ENCODE measurements at regions not wholly inside any gene's neighbourhood (a gene's known extent, or its start where the extent isn't known, plus 50 kb on each side); places are given as distances from the start of the nearest gene placed in this dataset.
"Not testable (repeated sequence)": the region's sequence is repeated elsewhere in the genome, so short reads cannot be mapped to it uniquely, and the experiment has no call there.

- Mint-ChIP-seq H3K4me3 (no peak overlapping the region), H3K27me3 (ENCODE audit: low read depth) (peaks cover 11% of the 10 kb centered on the region), H3K36me3 (ENCODE audit: low read depth) (no peaks in the 10 kb centered on the region), H3K4me1 (ENCODE audit: low read depth) (no peaks in the 10 kb centered on the region), H3K9me3 (no peaks in the 10 kb centered on the region), H3K27ac (no peak overlapping the region)
- DNase-seq, result no peak
- CTCF ChIA-PET, result interaction anchor here (0.6 kb wide), 1 partner anchor 29 kb away, joined by 3 read pairs; no protein-coding TSS in a partner anchor
- intact Hi-C loops (cut with micrococcal nuclease), result no loop called here
Observed at GRCh38 chr18:51248685-51249084, 51.2 kb upstream of the MEX3C start.

DNA sequence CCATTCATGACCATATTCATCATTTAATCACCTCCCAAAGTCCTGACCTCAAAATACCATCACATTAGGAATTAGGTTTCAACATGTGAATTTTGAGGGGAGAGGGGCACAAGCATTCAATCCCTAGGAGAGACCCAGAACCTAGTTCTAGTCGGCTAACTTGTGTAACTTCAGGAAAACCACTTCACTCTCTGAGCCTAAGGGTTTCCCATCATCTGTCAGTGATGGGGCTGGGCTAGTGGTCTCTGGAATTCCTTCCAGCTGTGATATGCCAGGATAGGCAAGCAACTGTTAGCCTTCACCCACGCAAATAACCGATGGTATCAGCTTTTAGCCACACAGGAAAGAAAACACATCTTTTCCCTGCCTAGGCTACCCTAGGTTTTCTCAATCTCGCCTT, 52.5 kb upstream of the MEX3C start:
- CTCF ChIA-PET, result interaction anchor here (0.8 to 1.4 kb wide), 2 partner anchors 14 to 28 kb away, joined by 3 to 4 read pairs; no protein-coding TSS in a partner anchor
- intact Hi-C loops (cut with micrococcal nuclease), result no loop called here
- Mint-ChIP-seq H3K27ac (no peak overlapping the region), H3K9me3 (no peaks in the 10 kb centered on the region), H3K27me3 (ENCODE audit: low read depth) (peaks cover 11% of the 10 kb centered on the region), H3K4me3 (no peak overlapping the region), H3K36me3 (ENCODE audit: low read depth) (no peaks in the 10 kb centered on the region), H3K4me1 (ENCODE audit: low read depth) (no peaks in the 10 kb centered on the region)
- DNase-seq, result no peak

GRCh38 chr18:51250458-51251024, 53.1 kb upstream of the MEX3C start:
- H3K9me3 Mint-ChIP-seq, result no peaks in the 10 kb centered on the region

DNA sequence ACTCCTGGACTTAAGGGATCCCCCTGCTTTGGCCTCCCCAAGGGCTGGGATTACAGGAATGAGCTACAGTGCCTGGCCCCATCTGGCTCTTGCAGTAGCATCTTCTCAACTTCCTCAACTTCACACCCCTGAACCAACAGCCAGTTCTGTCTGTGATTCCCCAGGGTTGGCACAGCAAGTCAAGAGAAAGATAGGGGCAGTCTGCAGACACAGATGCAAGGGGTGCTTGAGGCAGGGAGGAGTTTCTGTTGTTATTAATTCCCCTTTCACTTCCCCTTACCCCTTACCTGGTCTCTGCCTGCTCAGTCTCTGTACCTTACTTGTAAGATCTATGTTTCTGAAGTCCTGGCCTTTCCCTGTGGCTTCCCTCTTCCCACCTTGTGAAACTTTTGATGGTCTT, 54.1 kb upstream of the MEX3C start:
- intact Hi-C loops (cut with micrococcal nuclease), result no loop called here
- peaks cover 11% of the 10 kb centered on the region for H3K27me3 Mint-ChIP-seq (ENCODE audit: low read depth)
- H3K4me1 Mint-ChIP-seq (ENCODE audit: low read depth), result no peaks in the 10 kb centered on the region
- H3K27ac Mint-ChIP-seq, result no peak overlapping the region
- CTCF ChIA-PET, result interaction anchor here (1.3 to 1.4 kb wide), 2 partner anchors 21 to 26 kb away, joined by 3 to 4 read pairs; no protein-coding TSS in a partner anchor
- no peak for DNase-seq
- no peaks in the 10 kb centered on the region for H3K9me3 Mint-ChIP-seq
- H3K4me3 Mint-ChIP-seq, result no peak overlapping the region
- no peaks in the 10 kb centered on the region for H3K36me3 Mint-ChIP-seq (ENCODE audit: low read depth)

More at GRCh38 chr18:51250458-51251024, 53.1 kb upstream of the MEX3C start:
- Mint-ChIP-seq H3K36me3 (ENCODE audit: low read depth) (no peaks in the 10 kb centered on the region), H3K27me3 (ENCODE audit: low read depth) (peaks cover 11% of the 10 kb centered on the region), H3K27ac (no peak overlapping the region), H3K4me1 (ENCODE audit: low read depth) (no peaks in the 10 kb centered on the region), H3K4me3 (no peak overlapping the region)
- intact Hi-C loops (cut with micrococcal nuclease), result no loop called here
- DNase-seq, result no peak
- CTCF ChIA-PET, result interaction anchor here (0.7 to 1.4 kb wide), 3 partner anchors 15 to 29 kb away, joined by 3 to 4 read pairs (median 3); no protein-coding TSS in a partner anchor

- Mint-ChIP-seq H3K36me3 (ENCODE audit: low read depth) (no peaks in the 10 kb centered on the region), H3K4me1 (ENCODE audit: low read depth) (no peaks in the 10 kb centered on the region), H3K4me3 (no peak overlapping the region), H3K27ac (no peak overlapping the region), H3K9me3 (no peaks in the 10 kb centered on the region), H3K27me3 (ENCODE audit: low read depth) (peaks cover 8% of the 10 kb centered on the region)
- CTCF ChIA-PET, result no interaction called here
- DNase-seq, result no peak
- intact Hi-C loops (cut with micrococcal nuclease), result no loop called here
Observed at GRCh38 chr18:51253476-51253875, 56.0 kb upstream of the MEX3C start.

DNA sequence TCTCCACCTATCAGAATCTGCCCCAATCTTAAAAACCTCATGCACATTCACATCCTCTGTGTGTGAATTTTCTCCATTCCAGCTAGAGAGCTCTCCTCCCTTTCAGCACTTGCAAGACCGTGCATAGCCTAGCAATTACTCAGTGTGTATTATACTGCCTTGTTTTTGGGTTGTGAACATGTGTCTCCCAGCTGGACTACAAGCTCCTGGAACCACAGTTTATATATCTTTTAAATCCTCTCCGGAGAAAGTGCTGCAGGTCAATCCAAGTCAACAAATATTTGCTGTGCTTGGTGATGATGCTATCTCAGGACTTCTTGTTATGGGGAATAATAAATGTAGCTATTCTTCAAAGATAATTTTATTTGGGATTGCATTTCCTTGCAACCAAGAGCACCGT, 58.2 kb upstream of the MEX3C start:
- intact Hi-C loops (cut with micrococcal nuclease), result no loop called here
- Mint-ChIP-seq H3K27ac (no peak overlapping the region), H3K36me3 (ENCODE audit: low read depth) (no peaks in the 10 kb centered on the region), H3K27me3 (ENCODE audit: low read depth) (peaks cover 6% of the 10 kb centered on the region), H3K4me3 (no peak overlapping the region), H3K9me3 (no peaks in the 10 kb centered on the region), H3K4me1 (ENCODE audit: low read depth) (no peaks in the 10 kb centered on the region)
- DNase-seq, result no peak
- CTCF ChIA-PET, result interaction anchor here (1.0 to 1.3 kb wide), 3 partner anchors 11 to 145 kb away, joined by 3 to 5 read pairs (median 4); no protein-coding TSS in a partner anchor

DNA sequence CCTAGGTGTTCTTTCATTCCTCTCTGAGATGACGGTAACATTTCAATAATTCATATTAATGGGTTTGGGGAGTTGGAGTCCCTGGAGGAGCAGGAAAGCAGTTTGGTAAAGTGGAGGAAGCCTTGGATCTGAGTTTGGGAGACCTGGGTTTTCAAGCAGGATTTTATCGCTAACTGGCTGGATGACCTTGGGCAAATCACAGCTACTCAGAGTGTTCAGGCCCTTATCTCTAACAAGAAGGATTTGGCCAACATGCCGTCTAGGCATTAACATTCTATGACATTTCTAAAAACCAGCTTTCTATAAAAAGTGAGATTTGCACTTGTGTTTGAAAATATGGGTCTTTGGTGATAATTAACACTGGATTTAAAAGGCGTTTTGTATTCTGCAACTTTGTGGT, 59.7 kb upstream of the MEX3C start:
- H3K27ac Mint-ChIP-seq, result no peak overlapping the region
- no peaks in the 10 kb centered on the region for H3K36me3 Mint-ChIP-seq (ENCODE audit: low read depth)
- no peak for DNase-seq
- peaks cover 3% of the 10 kb centered on the region for H3K27me3 Mint-ChIP-seq (ENCODE audit: low read depth)
- H3K4me3 Mint-ChIP-seq, result no peak overlapping the region
- CTCF ChIA-PET, result no interaction called here
- no peaks in the 10 kb centered on the region for H3K9me3 Mint-ChIP-seq
- H3K4me1 Mint-ChIP-seq (ENCODE audit: low read depth), result no peaks in the 10 kb centered on the region
- intact Hi-C loops (cut with micrococcal nuclease), result no loop called here

GRCh38 chr18:51260118-51260517, 62.6 kb upstream of the MEX3C start:
- Mint-ChIP-seq H3K36me3 (ENCODE audit: low read depth) (no peaks in the 10 kb centered on the region), H3K27me3 (ENCODE audit: low read depth) (peaks cover 7% of the 10 kb centered on the region), H3K9me3 (no peaks in the 10 kb centered on the region), H3K4me3 (no peak overlapping the region), H3K4me1 (ENCODE audit: low read depth) (no peaks in the 10 kb centered on the region), H3K27ac (no peak overlapping the region)
- CTCF ChIA-PET, result no interaction called here
- DNase-seq, result no peak
- intact Hi-C loops (cut with micrococcal nuclease), result no loop called here

DNA sequence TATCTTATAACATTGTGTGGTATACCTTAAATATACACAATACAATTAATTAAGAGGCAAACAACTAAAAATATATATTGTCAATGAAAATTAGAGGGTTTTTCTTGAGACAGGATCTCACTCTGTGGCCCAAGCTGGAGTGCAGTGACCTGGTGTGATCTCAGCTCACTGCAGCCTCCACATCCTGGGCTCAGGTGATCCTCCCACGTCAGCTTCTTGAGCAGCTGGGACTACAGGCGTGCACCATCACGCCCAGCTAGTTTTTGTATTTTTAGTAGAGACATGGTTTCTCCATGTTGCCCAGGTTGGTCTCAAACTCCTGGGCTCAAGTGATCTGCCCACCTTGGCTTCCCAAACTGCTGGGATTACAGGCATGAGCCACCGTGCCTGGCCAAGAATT, 68.6 kb upstream of the MEX3C start:
- H3K36me3 Mint-ChIP-seq (ENCODE audit: low read depth); H3K4me1 Mint-ChIP-seq (ENCODE audit: low read depth); intact Hi-C loops (cut with micrococcal nuclease); H3K27me3 Mint-ChIP-seq (ENCODE audit: low read depth); H3K27ac Mint-ChIP-seq; DNase-seq; H3K4me3 Mint-ChIP-seq; H3K9me3 Mint-ChIP-seq: not testable (repeated sequence)
- CTCF ChIA-PET, result interaction anchor here (0.8 to 1.7 kb wide), 4 partner anchors 10 to 156 kb away, joined by 3 to 6 read pairs (median 3); no protein-coding TSS in a partner anchor

DNA sequence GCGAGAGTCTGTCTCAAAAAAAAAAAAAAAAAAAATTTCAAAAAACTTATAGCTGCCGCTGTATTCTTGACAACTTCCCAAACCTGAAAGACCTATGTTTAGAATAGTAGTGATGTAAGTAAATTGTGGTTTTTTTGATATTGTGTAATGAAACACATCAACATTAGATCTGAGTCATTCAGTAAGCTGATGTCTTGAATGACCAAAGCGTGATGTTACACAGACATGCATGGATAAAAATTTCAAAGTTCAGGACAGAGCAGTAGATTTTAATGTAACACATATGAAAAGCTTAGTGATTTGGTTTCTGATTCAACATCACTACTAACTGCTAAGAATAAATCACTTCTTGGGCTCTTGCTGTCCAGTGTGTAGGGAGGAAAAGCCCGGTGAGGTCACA, 69.3 kb upstream of the MEX3C start:
- no peak overlapping the region for H3K4me3 Mint-ChIP-seq
- H3K27ac Mint-ChIP-seq, result no peak overlapping the region
- CTCF ChIA-PET, result interaction anchor here (0.8 to 1.7 kb wide), 4 partner anchors 11 to 156 kb away, joined by 3 to 6 read pairs (median 3); no protein-coding TSS in a partner anchor
- no peaks in the 10 kb centered on the region for H3K36me3 Mint-ChIP-seq (ENCODE audit: low read depth)
- no peaks in the 10 kb centered on the region for H3K9me3 Mint-ChIP-seq
- H3K27me3 Mint-ChIP-seq (ENCODE audit: low read depth), result peaks cover 4% of the 10 kb centered on the region
- H3K4me1 Mint-ChIP-seq (ENCODE audit: low read depth), result no peaks in the 10 kb centered on the region
- intact Hi-C loops (cut with micrococcal nuclease), result no loop called here
- no peak for DNase-seq

DNA sequence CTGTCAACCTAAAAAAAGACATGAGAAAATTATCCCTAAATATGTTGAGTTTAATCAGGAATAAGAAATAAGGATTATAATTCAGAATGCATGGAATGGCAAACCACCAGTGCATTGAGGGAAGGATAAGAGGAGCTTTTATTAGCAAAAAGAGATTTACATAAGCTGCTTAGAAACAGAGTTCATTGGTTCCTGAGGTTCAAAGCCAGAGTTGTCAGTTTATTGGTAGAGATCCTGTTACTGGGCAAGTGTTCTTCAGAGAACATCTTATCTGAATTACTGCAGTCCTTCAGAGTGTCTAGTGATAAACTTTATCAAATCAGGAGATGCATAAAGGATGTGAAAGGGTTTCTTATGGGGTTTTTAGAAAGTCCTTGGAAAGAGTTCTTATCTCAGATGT, 76.0 kb upstream of the MEX3C start:
- H3K27ac Mint-ChIP-seq, result no peak overlapping the region
- intact Hi-C loops (cut with micrococcal nuclease), result no loop called here
- CTCF ChIA-PET, result interaction anchor here (0.6 kb wide), 1 partner anchor 38 kb away, joined by 3 read pairs; no protein-coding TSS in a partner anchor

DNA sequence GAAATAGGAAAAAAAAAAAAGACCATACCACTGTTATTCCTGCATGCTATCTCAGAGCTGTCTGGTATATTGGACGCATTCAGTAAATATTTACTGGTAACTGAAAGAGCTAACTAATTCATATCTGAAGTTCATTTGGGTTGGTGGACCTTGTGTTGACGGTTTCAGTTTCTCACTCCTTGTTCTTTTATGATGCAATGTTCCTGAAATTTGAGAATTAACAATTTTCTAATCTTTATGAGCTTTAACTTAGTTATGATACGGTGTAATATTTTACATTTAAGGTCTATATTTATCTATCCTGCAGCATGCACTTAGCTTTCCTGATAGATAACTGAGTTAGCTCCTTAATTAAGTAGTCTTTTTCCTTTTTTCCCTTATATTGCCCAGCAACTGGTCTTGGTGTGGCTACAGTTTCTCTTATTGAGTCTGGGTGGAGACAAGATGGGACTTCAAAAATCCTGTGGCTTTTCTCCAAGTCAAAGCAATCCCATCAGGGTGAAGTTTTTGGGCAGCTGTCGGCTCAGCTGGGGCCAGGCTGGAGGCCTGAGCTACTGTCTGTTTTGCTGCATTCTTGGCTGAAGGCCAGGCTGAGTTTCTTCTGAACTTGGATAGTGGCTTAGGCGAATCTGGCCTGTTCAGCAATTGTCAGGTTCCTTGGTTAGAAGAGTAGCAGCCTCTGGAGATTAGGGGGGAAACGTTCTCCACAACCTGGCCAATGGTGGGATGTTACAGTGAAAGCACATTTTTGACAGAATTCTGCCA, 78.4 kb upstream of the MEX3C start:
- CTCF ChIA-PET, result interaction anchor here (0.6 to 1.3 kb wide), 4 partner anchors 54 to 165 kb away, joined by 3 to 6 read pairs (median 4); no protein-coding TSS in a partner anchor

More for the DNA sequence above, 76.0 kb upstream of the MEX3C start:
- H3K4me3 Mint-ChIP-seq, result no peak overlapping the region
- DNase-seq, result no peak
- no peaks in the 10 kb centered on the region for H3K9me3 Mint-ChIP-seq
- no peaks in the 10 kb centered on the region for H3K4me1 Mint-ChIP-seq (ENCODE audit: low read depth)
- no peaks in the 10 kb centered on the region for H3K27me3 Mint-ChIP-seq (ENCODE audit: low read depth)
- H3K36me3 Mint-ChIP-seq (ENCODE audit: low read depth), result no peaks in the 10 kb centered on the region

More for the DNA sequence above, 78.4 kb upstream of the MEX3C start:
- H3K4me1 Mint-ChIP-seq (ENCODE audit: low read depth), result no peaks in the 10 kb centered on the region
- H3K27ac Mint-ChIP-seq, result no peak overlapping the region
- intact Hi-C loops (cut with micrococcal nuclease), result loop anchor here (5.0 kb wide), 1 partner anchor 169 kb away; no protein-coding TSS in a partner anchor
- no peaks in the 10 kb centered on the region for H3K27me3 Mint-ChIP-seq (ENCODE audit: low read depth)
- H3K36me3 Mint-ChIP-seq (ENCODE audit: low read depth), result no peaks in the 10 kb centered on the region
- H3K4me3 Mint-ChIP-seq, result no peak overlapping the region
- H3K9me3 Mint-ChIP-seq, result no peaks in the 10 kb centered on the region
- DNase-seq, result no peak
